ENCODE measurements at regions not wholly inside any gene's neighbourhood (a gene's known extent, or its start where the extent isn't known, plus 50 kb on each side); places are given as distances from the start of the nearest gene placed in this dataset.

GRCh38 chr18:2423761-2424160 lies 147.5 kb downstream of the METTL4 start:
- H3K27ac Mint-ChIP-seq, result no peak overlapping the region
- POLR2A ChIA-PET, result no interaction called here
- H3K4me1 Mint-ChIP-seq, result no peaks in the 10 kb centered on the region
- no peaks in the 10 kb centered on the region for H3K9me3 Mint-ChIP-seq
- no peaks in the 10 kb centered on the region for H3K27me3 Mint-ChIP-seq
- H3K36me3 Mint-ChIP-seq (ENCODE audit: low read depth), result no peaks in the 10 kb centered on the region
- no peak overlapping the region for H3K4me3 Mint-ChIP-seq
- CTCF ChIA-PET, result no interaction called here
- DNase-seq, result no peak

GRCh38 chr18:2424420-2424819 lies 146.9 kb downstream of the METTL4 start:
- H3K27me3 Mint-ChIP-seq, result no peaks in the 10 kb centered on the region
- DNase-seq, result no peak
- POLR2A ChIA-PET, result no interaction called here
- no peak overlapping the region for H3K4me3 Mint-ChIP-seq
- no peaks in the 10 kb centered on the region for H3K36me3 Mint-ChIP-seq (ENCODE audit: low read depth)
- CTCF ChIA-PET, result no interaction called here
- no peaks in the 10 kb centered on the region for H3K9me3 Mint-ChIP-seq
- no peak overlapping the region for H3K27ac Mint-ChIP-seq
- H3K4me1 Mint-ChIP-seq, result no peaks in the 10 kb centered on the region

GRCh38 chr18:2425426-2426317 lies 145.6 kb downstream of the METTL4 start:
- DNase-seq, result no peak
- H3K4me1 Mint-ChIP-seq, result no peaks in the 10 kb centered on the region
- no peaks in the 10 kb centered on the region for H3K27me3 Mint-ChIP-seq
- no peaks in the 10 kb centered on the region for H3K36me3 Mint-ChIP-seq (ENCODE audit: low read depth)
- ChIA-PET POLR2A (no interaction called here), CTCF (no interaction called here)
- H3K9me3 Mint-ChIP-seq, result no peaks in the 10 kb centered on the region
- H3K4me3 Mint-ChIP-seq, result no peak overlapping the region
- no peak overlapping the region for H3K27ac Mint-ChIP-seq

GRCh38 chr18:2430191-2430590 lies 141.1 kb downstream of the METTL4 start:
- CTCF ChIA-PET, result no interaction called here
- Mint-ChIP-seq H3K4me3 (no peak overlapping the region), H3K36me3 (ENCODE audit: low read depth) (no peaks in the 10 kb centered on the region), H3K9me3 (no peaks in the 10 kb centered on the region), H3K4me1 (no peaks in the 10 kb centered on the region), H3K27ac (no peak overlapping the region), H3K27me3 (peaks cover 3% of the 10 kb centered on the region)
- POLR2A ChIA-PET, result no interaction called here
- no peak for DNase-seq

- POLR2A ChIA-PET, result no interaction called here
- no peaks in the 10 kb centered on the region for H3K9me3 Mint-ChIP-seq
- H3K36me3 Mint-ChIP-seq (ENCODE audit: low read depth), result no peaks in the 10 kb centered on the region
- DNase-seq, result no peak
- CTCF ChIA-PET, result no interaction called here
- no peak overlapping the region for H3K4me3 Mint-ChIP-seq
- no peaks in the 10 kb centered on the region for H3K4me1 Mint-ChIP-seq
- H3K27me3 Mint-ChIP-seq, result peaks cover 10% of the 10 kb centered on the region
- H3K27ac Mint-ChIP-seq, result no peak overlapping the region
Measured at GRCh38 chr18:2431806-2432205, 139.5 kb downstream of the METTL4 start.

GRCh38 chr18:2433366-2433765 lies 137.9 kb downstream of the METTL4 start:
- H3K4me1 Mint-ChIP-seq, result no peaks in the 10 kb centered on the region
- H3K27ac Mint-ChIP-seq, result no peak overlapping the region
- no peak overlapping the region for H3K4me3 Mint-ChIP-seq
- ChIA-PET POLR2A (no interaction called here), CTCF (no interaction called here)
- DNase-seq, result no peak
- peaks cover 12% of the 10 kb centered on the region for H3K27me3 Mint-ChIP-seq
- no peaks in the 10 kb centered on the region for H3K36me3 Mint-ChIP-seq (ENCODE audit: low read depth)
- H3K9me3 Mint-ChIP-seq, result no peaks in the 10 kb centered on the region

GRCh38 chr18:2441544-2441943 lies 129.8 kb downstream of the METTL4 start:
- Mint-ChIP-seq H3K36me3 (ENCODE audit: low read depth) (no peaks in the 10 kb centered on the region), H3K4me1 (no peaks in the 10 kb centered on the region), H3K27me3 (peaks cover 2% of the 10 kb centered on the region), H3K27ac (no peak overlapping the region), H3K9me3 (no peaks in the 10 kb centered on the region), H3K4me3 (no peak overlapping the region)
- no peak for DNase-seq
- ChIA-PET POLR2A (no interaction called here), CTCF (no interaction called here)

GRCh38 chr18:2442006-2442405 lies 129.3 kb downstream of the METTL4 start:
- Mint-ChIP-seq H3K27ac (no peak overlapping the region), H3K9me3 (no peaks in the 10 kb centered on the region), H3K4me3 (no peak overlapping the region), H3K36me3 (ENCODE audit: low read depth) (no peaks in the 10 kb centered on the region), H3K27me3 (no peaks in the 10 kb centered on the region), H3K4me1 (no peaks in the 10 kb centered on the region)
- ChIA-PET POLR2A (no interaction called here), CTCF (no interaction called here)
- no peak for DNase-seq

- Mint-ChIP-seq H3K27me3 (no peaks in the 10 kb centered on the region), H3K9me3 (no peaks in the 10 kb centered on the region), H3K4me3 (no peak overlapping the region), H3K27ac (no peak overlapping the region), H3K36me3 (ENCODE audit: low read depth) (no peaks in the 10 kb centered on the region), H3K4me1 (no peaks in the 10 kb centered on the region)
- ChIA-PET CTCF (no interaction called here), POLR2A (no interaction called here)
- no peak for DNase-seq
Measured at GRCh38 chr18:2442726-2443275, 128.5 kb downstream of the METTL4 start.

GRCh38 chr18:2444201-2444875 lies 127.0 kb downstream of the METTL4 start:
- ChIA-PET CTCF (no interaction called here), POLR2A (no interaction called here)
- H3K36me3 Mint-ChIP-seq (ENCODE audit: low read depth), result no peaks in the 10 kb centered on the region
- H3K9me3 Mint-ChIP-seq, result no peaks in the 10 kb centered on the region
- no peak for DNase-seq
- H3K27me3 Mint-ChIP-seq, result no peaks in the 10 kb centered on the region
- H3K27ac Mint-ChIP-seq, result no peak overlapping the region
- no peaks in the 10 kb centered on the region for H3K4me1 Mint-ChIP-seq
- no peak overlapping the region for H3K4me3 Mint-ChIP-seq

GRCh38 chr18:2448565-2449151 lies 122.6 kb downstream of the METTL4 start:
- no peak for DNase-seq
- ChIA-PET CTCF (no interaction called here), POLR2A (no interaction called here)
- Mint-ChIP-seq H3K36me3 (ENCODE audit: low read depth) (no peaks in the 10 kb centered on the region), H3K27me3 (no peaks in the 10 kb centered on the region), H3K4me1 (no peaks in the 10 kb centered on the region), H3K27ac (no peak overlapping the region), H3K4me3 (no peak overlapping the region), H3K9me3 (no peaks in the 10 kb centered on the region)

GRCh38 chr18:2451556-2451955 lies 119.7 kb downstream of the METTL4 start:
- ChIA-PET POLR2A (no interaction called here), CTCF (no interaction called here)
- no peaks in the 10 kb centered on the region for H3K36me3 Mint-ChIP-seq (ENCODE audit: low read depth)
- DNase-seq, result no peak
- no peaks in the 10 kb centered on the region for H3K27me3 Mint-ChIP-seq
- H3K9me3 Mint-ChIP-seq, result no peaks in the 10 kb centered on the region
- H3K27ac Mint-ChIP-seq, result no peak overlapping the region
- H3K4me3 Mint-ChIP-seq, result no peak overlapping the region
- no peaks in the 10 kb centered on the region for H3K4me1 Mint-ChIP-seq

- Mint-ChIP-seq H3K36me3 (ENCODE audit: low read depth) (no peaks in the 10 kb centered on the region), H3K4me3 (no peak overlapping the region), H3K4me1 (no peaks in the 10 kb centered on the region), H3K27ac (no peak overlapping the region), H3K9me3 (no peaks in the 10 kb centered on the region), H3K27me3 (peaks cover 2% of the 10 kb centered on the region)
- ChIA-PET POLR2A (no interaction called here), CTCF (no interaction called here)
- no peak for DNase-seq
Measured at GRCh38 chr18:2459886-2460285, 111.4 kb downstream of the METTL4 start.
